ENCODE measurements at regions not wholly inside any gene's neighbourhood (a gene's known extent, or its start where the extent isn't known, plus 50 kb on each side); places are given as distances from the start of the nearest gene placed in this dataset.

GRCh38 chr1:83588140-83588539 is 410.8 kb downstream of the TTLL7 start:
- no peaks in the 10 kb centered on the region for H3K36me3 ChIP-seq (ENCODE audit: control insufficient read depth in 1 of 2, insufficient read depth in 2 of 2, low read length in 2 of 2)

GRCh38 chr1:83583351-83584014 is 415.4 kb downstream of the TTLL7 start:
- Histone ChIP-seq H4K8ac (ENCODE audit: low read depth, low read length) (no peak overlapping the region), H3K4me1 (ENCODE audit: control insufficient read depth in 1 of 2, insufficient read depth in 2 of 2, low read length in 2 of 2) (no peaks in the 10 kb centered on the region), H3K4me3 (ENCODE audit: low read depth, low read length) (no peak overlapping the region), H3K4ac (ENCODE audit: low read depth, low read length) (no peak overlapping the region), H3K4me2 (ENCODE audit: low read length) (no peak overlapping the region), H2AK5ac (ENCODE audit: low read length) (no peak overlapping the region), H2BK5ac (ENCODE audit: low read depth, low read length, poor library complexity) (peak overlapping the region; percentile 46), H3K9ac (ENCODE audit: low read length) (no peak overlapping the region), H3K79me2 (ENCODE audit: control insufficient read depth, insufficient read depth, low read length, poor library complexity) (no peaks in the 10 kb centered on the region), H4K91ac (ENCODE audit: low read depth, low read length) (no peak overlapping the region), H2BK120ac (ENCODE audit: insufficient read depth, low read length, poor library complexity) (no peak overlapping the region), H2AFZ (ENCODE audit: insufficient read depth, low read length, poor library complexity) (no peak overlapping the region), H3K9me3 (ENCODE audit: insufficient read depth, low read depth, low read length) (peaks cover 10% of the 10 kb centered on the region), H3K79me1 (ENCODE audit: low read length) (no peaks in the 10 kb centered on the region), H3K36me3 (ENCODE audit: control insufficient read depth in 1 of 2, insufficient read depth in 2 of 2, low read length in 2 of 2) (no peaks in the 10 kb centered on the region), H3K27me3 (ENCODE audit: insufficient read depth, low read length) (no peaks in the 10 kb centered on the region), H4K12ac (ENCODE audit: low read depth, low read length) (no peak overlapping the region), H3K18ac (ENCODE audit: low read length) (no peak overlapping the region), H3K23ac (ENCODE audit: low read length) (no peak overlapping the region), H3K14ac (ENCODE audit: low read length) (no peak overlapping the region), H2BK12ac (ENCODE audit: low read length) (no peak overlapping the region), H3K27ac (ENCODE audit: low read depth, low read length) (no peak overlapping the region)
- DNase-seq: peak in 1 of 2 donors; percentile 24
- WGBS (ENCODE audit: extremely low coverage, insufficient coverage, insufficient read length): no CpG with 5 or more reads among the region's 4 CpGs

More at GRCh38 chr1:83588140-83588539, 410.8 kb downstream of the TTLL7 start:
- Histone ChIP-seq H3K18ac (ENCODE audit: low read length) (no peak overlapping the region), H3K27ac (ENCODE audit: low read depth, low read length) (no peak overlapping the region), H3K79me2 (ENCODE audit: control insufficient read depth, insufficient read depth, low read length, poor library complexity) (no peaks in the 10 kb centered on the region), H2AK5ac (ENCODE audit: low read length) (no peak overlapping the region), H3K4me3 (ENCODE audit: low read depth, low read length) (no peak overlapping the region), H3K4me2 (ENCODE audit: low read length) (no peak overlapping the region), H4K91ac (ENCODE audit: low read depth, low read length) (no peak overlapping the region), H3K9ac (ENCODE audit: low read length) (no peak overlapping the region), H4K8ac (ENCODE audit: low read depth, low read length) (no peak overlapping the region), H3K9me3 (ENCODE audit: insufficient read depth, low read depth, low read length) (peaks cover 1% of the 10 kb centered on the region), H3K14ac (ENCODE audit: low read length) (no peak overlapping the region), H2BK5ac (ENCODE audit: low read depth, low read length, poor library complexity) (no peak overlapping the region), H3K23ac (ENCODE audit: low read length) (no peak overlapping the region), H2AFZ (ENCODE audit: insufficient read depth, low read length, poor library complexity) (no peak overlapping the region), H2BK12ac (ENCODE audit: low read length) (no peak overlapping the region), H3K79me1 (ENCODE audit: low read length) (no peaks in the 10 kb centered on the region), H3K4me1 (ENCODE audit: control insufficient read depth in 1 of 2, insufficient read depth in 2 of 2, low read length in 2 of 2) (no peaks in the 10 kb centered on the region), H3K4ac (ENCODE audit: low read depth, low read length) (no peak overlapping the region), H4K12ac (ENCODE audit: low read depth, low read length) (no peak overlapping the region), H2BK120ac (ENCODE audit: insufficient read depth, low read length, poor library complexity) (no peak overlapping the region), H3K27me3 (ENCODE audit: insufficient read depth, low read length) (no peaks in the 10 kb centered on the region)
- DNase-seq: no peak

- peaks cover 10% of the 10 kb centered on the region for H3K9me3 ChIP-seq (ENCODE audit: insufficient read depth, low read depth, low read length)
- H4K91ac ChIP-seq (ENCODE audit: low read depth, low read length): no peak overlapping the region
- no peak overlapping the region for H2BK5ac ChIP-seq (ENCODE audit: low read depth, low read length, poor library complexity)
- H3K36me3 ChIP-seq (ENCODE audit: control insufficient read depth in 1 of 2, insufficient read depth in 2 of 2, low read length in 2 of 2): no peaks in the 10 kb centered on the region
- H3K4me1 ChIP-seq (ENCODE audit: control insufficient read depth in 1 of 2, insufficient read depth in 2 of 2, low read length in 2 of 2): no peaks in the 10 kb centered on the region
- H3K27ac ChIP-seq (ENCODE audit: low read depth, low read length): no peak overlapping the region
- no CpG with 5 or more reads among the region's 8 CpGs for WGBS (ENCODE audit: extremely low coverage, insufficient coverage, insufficient read length)
- no peak overlapping the region for H2AK5ac ChIP-seq (ENCODE audit: low read length)
- no peak overlapping the region for H3K4me2 ChIP-seq (ENCODE audit: low read length)
- H3K9ac ChIP-seq (ENCODE audit: low read length): no peak overlapping the region
- no peak overlapping the region for H3K23ac ChIP-seq (ENCODE audit: low read length)
- H3K79me1 ChIP-seq (ENCODE audit: low read length): no peaks in the 10 kb centered on the region
- no peak overlapping the region for H3K4me3 ChIP-seq (ENCODE audit: low read depth, low read length)
- H4K8ac ChIP-seq (ENCODE audit: low read depth, low read length): no peak overlapping the region
- H3K27me3 ChIP-seq (ENCODE audit: insufficient read depth, low read length): no peaks in the 10 kb centered on the region
- no peak overlapping the region for H3K18ac ChIP-seq (ENCODE audit: low read length)
- no peak overlapping the region for H3K14ac ChIP-seq (ENCODE audit: low read length)
- no peak overlapping the region for H4K12ac ChIP-seq (ENCODE audit: low read depth, low read length)
- no peaks in the 10 kb centered on the region for H3K79me2 ChIP-seq (ENCODE audit: control insufficient read depth, insufficient read depth, low read length, poor library complexity)
- DNase-seq: no peak
- no peak overlapping the region for H2AFZ ChIP-seq (ENCODE audit: insufficient read depth, low read length, poor library complexity)
- no peak overlapping the region for H3K4ac ChIP-seq (ENCODE audit: low read depth, low read length)
- H2BK12ac ChIP-seq (ENCODE audit: low read length): no peak overlapping the region
- no peak overlapping the region for H2BK120ac ChIP-seq (ENCODE audit: insufficient read depth, low read length, poor library complexity)
Observed at GRCh38 chr1:83581747-83582146, 417.2 kb downstream of the TTLL7 start.

GRCh38 chr1:83574791-83575190 is 424.1 kb downstream of the TTLL7 start:
- Histone ChIP-seq H3K18ac (ENCODE audit: low read length) (no peak overlapping the region), H3K14ac (ENCODE audit: low read length) (no peak overlapping the region), H3K9me3 (ENCODE audit: insufficient read depth, low read depth, low read length) (no peaks in the 10 kb centered on the region), H3K27ac (ENCODE audit: low read depth, low read length) (no peak overlapping the region), H2AK5ac (ENCODE audit: low read length) (no peak overlapping the region), H3K4me3 (ENCODE audit: low read depth, low read length) (no peak overlapping the region), H3K9ac (ENCODE audit: low read length) (no peak overlapping the region), H4K8ac (ENCODE audit: low read depth, low read length) (no peak overlapping the region), H3K4me1 (ENCODE audit: control insufficient read depth in 1 of 2, insufficient read depth in 2 of 2, low read length in 2 of 2) (no peaks in the 10 kb centered on the region), H2BK120ac (ENCODE audit: insufficient read depth, low read length, poor library complexity) (no peak overlapping the region), H3K36me3 (ENCODE audit: control insufficient read depth in 1 of 2, insufficient read depth in 2 of 2, low read length in 2 of 2) (no peaks in the 10 kb centered on the region), H3K79me1 (ENCODE audit: low read length) (no peaks in the 10 kb centered on the region), H2AFZ (ENCODE audit: insufficient read depth, low read length, poor library complexity) (no peak overlapping the region), H3K4ac (ENCODE audit: low read depth, low read length) (no peak overlapping the region), H3K27me3 (ENCODE audit: insufficient read depth, low read length) (no peaks in the 10 kb centered on the region), H2BK5ac (ENCODE audit: low read depth, low read length, poor library complexity) (no peak overlapping the region), H3K79me2 (ENCODE audit: control insufficient read depth, insufficient read depth, low read length, poor library complexity) (no peaks in the 10 kb centered on the region), H4K12ac (ENCODE audit: low read depth, low read length) (no peak overlapping the region), H3K4me2 (ENCODE audit: low read length) (no peak overlapping the region), H4K91ac (ENCODE audit: low read depth, low read length) (no peak overlapping the region), H2BK12ac (ENCODE audit: low read length) (no peak overlapping the region), H3K23ac (ENCODE audit: low read length) (no peak overlapping the region)
- no CpG with 5 or more reads among the region's 2 CpGs for WGBS (ENCODE audit: extremely low coverage, insufficient coverage, insufficient read length)
- no peak for DNase-seq
